Neural cell (in vitro differentiated cells): ENCODE measurements at regions not wholly inside any gene's neighbourhood (a gene's known extent, or its start where the extent isn't known, plus 50 kb on each side); places are given as distances from the start of the nearest gene placed in this dataset.

Experiments
- H2AFZ ChIP-seq: fragments of 200-600, 300-800 bp; sonication (generic), shearing (Covaris generic); 2 replicates; pipeline ENCODE4 v1.6.0; 2014; ENCODE audit warnings: low read depth, mild to moderate bottlenecking, antibody characterized with exemption, low read length, moderate library complexity
- H3F3A ChIP-seq: fragments of 200-600 bp; shearing (Covaris generic); 2 replicates; pipeline ENCODE4 v1.6.1; 2016; ENCODE audit warnings: mild to moderate bottlenecking, moderate library complexity, mixed read lengths, antibody characterized with exemption, low read length; ENCODE audit not compliant: insufficient read depth, poor library complexity, severe bottlenecking
- H3K27ac ChIP-seq: fragments of 200-600, 300-800 bp; sonication (generic), shearing (Covaris generic); 2 replicates; pipeline ENCODE4 v1.5.1; 2014; ENCODE audit warnings: mild to moderate bottlenecking, low read length, moderate library complexity
- H3K27me3 ChIP-seq: fragments of 300-800, 200-600 bp; sonication (generic), shearing (Covaris generic); 2 replicates; pipeline ENCODE4 v1.6.0; 2014; ENCODE audit warnings: mild to moderate bottlenecking, low read depth, low read length, moderate library complexity; ENCODE audit not compliant: insufficient read depth
- H3K36me3 ChIP-seq: fragments of 300-800, 200-600 bp; sonication (generic), shearing (Covaris generic); 2 replicates; pipeline ENCODE4 v1.5.1; 2014; ENCODE audit warnings: mild to moderate bottlenecking, antibody characterized with exemption, low read length, moderate library complexity; ENCODE audit not compliant: insufficient read depth
- H3K4me2 ChIP-seq: fragments of 300-800, 200-600 bp; sonication (generic), shearing (Covaris generic); 2 replicates; pipeline ENCODE4 v1.6.0; 2014; ENCODE audit warnings: mild to moderate bottlenecking, low read length
- H3K4me3 ChIP-seq: fragments of 300-800, 200-600 bp; sonication (generic), shearing (Covaris generic); 2 replicates; pipeline ENCODE4 v1.5.1; 2014; ENCODE audit warnings: mild to moderate bottlenecking, low read length, moderate library complexity
- H3K79me2 ChIP-seq: fragments of 200-600 bp; shearing (Covaris generic); replicated peaks from 2 replicates; pipeline ENCODE4 v1.6.0; 2014; ENCODE audit warnings: mild to moderate bottlenecking, low read length, moderate library complexity; ENCODE audit not compliant: insufficient read depth
- H3K9ac ChIP-seq: fragments of 300-800, 200-600 bp; sonication (generic), shearing (Covaris generic); 2 replicates; pipeline ENCODE4 v1.6.1; 2016; ENCODE audit warnings: mild to moderate bottlenecking, low read length, mixed read lengths
- H3K9me2 ChIP-seq: fragments of 200-600 bp; shearing (Covaris generic); 2 replicates; pipeline ENCODE4 v1.6.1; 2016; ENCODE audit warnings: mild to moderate bottlenecking, low read length, mixed read lengths; ENCODE audit not compliant: insufficient read depth
- H3K9me3 ChIP-seq: fragments of 200-600, 300-800 bp; sonication (generic), shearing (Covaris generic); 2 replicates; pipeline ENCODE4 v1.6.1; 2016; ENCODE audit warnings: mild to moderate bottlenecking, mixed run types, low read length, moderate library complexity, mixed read lengths
- H4K20me1 ChIP-seq: fragments of 200-600 bp; shearing (Covaris generic); 2 replicates; pipeline ENCODE4 v1.6.1; 2016; ENCODE audit warnings: mild to moderate bottlenecking, mixed run types; ENCODE audit not compliant: insufficient read depth
- CTCF ChIP-seq: fragments of 450-650 bp; IDR thresholded peaks from 2 replicates; pipeline ENCODE4 v1.5.1; 2014; ENCODE audit warnings: antibody characterized with exemption, mild to moderate bottlenecking, moderate library complexity; ENCODE audit not compliant: poor library complexity, severe bottlenecking
- EP300 ChIP-seq: fragments of 450-650 bp; conservative IDR thresholded peaks from 2 replicates; pipeline ENCODE4 v1.6.1; 2014; ENCODE audit warnings: antibody characterized with exemption, mild to moderate bottlenecking, moderate library complexity; ENCODE audit not compliant: poor library complexity, severe bottlenecking
- EZH2 ChIP-seq: fragments of 200-600, 300-800 bp; shearing (Covaris generic), sonication (generic); IDR thresholded peaks from 2 replicates; pipeline ENCODE4 v1.6.1; 2014; ENCODE audit warnings: antibody characterized with exemption, low read length, borderline replicate concordance, mild to moderate bottlenecking; ENCODE audit not compliant: insufficient read depth, poor library complexity, severe bottlenecking
- MXI1 ChIP-seq: fragments of 450-650 bp; conservative IDR thresholded peaks from 2 replicates; pipeline ENCODE4 v1.6.1; 2014; ENCODE audit warnings: antibody characterized with exemption, mild to moderate bottlenecking; ENCODE audit not compliant: poor library complexity, severe bottlenecking
- POLR2AphosphoS5 ChIP-seq: IDR thresholded peaks from 2 replicates; pipeline ENCODE4 v1.6.1; 2012
- RAD21 ChIP-seq: fragments of 450-650 bp; conservative IDR thresholded peaks from 2 replicates; pipeline ENCODE4 v1.6.1; 2014; ENCODE audit warnings: antibody characterized with exemption, mild to moderate bottlenecking, moderate library complexity
- REST ChIP-seq: IDR thresholded peaks from 2 replicates; pipeline ENCODE4 v1.6.1; 2012; ENCODE audit warnings: borderline replicate concordance
- SMC3 ChIP-seq: fragments of 450-650 bp; conservative IDR thresholded peaks from 2 replicates; pipeline ENCODE4 v1.6.1; 2014; ENCODE audit warnings: antibody characterized with exemption, mild to moderate bottlenecking, moderate library complexity; ENCODE audit not compliant: poor library complexity
- TAF1 ChIP-seq: IDR thresholded peaks from 2 replicates; pipeline ENCODE4 v1.6.1; 2012; ENCODE audit warnings: low read depth

- Histone ChIP-seq H3K36me3 (no peaks in the 10 kb centered on the region), H3K27me3 (no peaks in the 10 kb centered on the region), H3K79me2 (no peaks in the 10 kb centered on the region), H3F3A (no peaks in the 10 kb centered on the region), H3K4me3 (no peak overlapping the region), H3K27ac (no peak overlapping the region), H3K9me3 (no peaks in the 10 kb centered on the region), H3K9ac (no peak overlapping the region), H3K9me2 (no peaks in the 10 kb centered on the region), H4K20me1 (no peaks in the 10 kb centered on the region), H3K4me2 (no peak overlapping the region), H2AFZ (no peak overlapping the region)
- no peak for TF ChIP-seq REST
- no peak for TF ChIP-seq POLR2AphosphoS5
These were observed 257.1 kb upstream of the STT3B start for GRCh38 chr3:31275583-31275982.

- H3K4me3 ChIP-seq, result no peak overlapping the region
- TF ChIP-seq SMC3 (no peak), EP300 (no peak), MXI1 (no peak), POLR2AphosphoS5 (no peak), CTCF (no peak), TAF1 (no peak), RAD21 (no peak), REST (no peak), EZH2 (no peak)
These were observed 255.1 kb upstream of the STT3B start for GRCh38 chr3:31277582-31277981.

More at GRCh38 chr3:31277582-31277981, 255.1 kb upstream of the STT3B start:
- Histone ChIP-seq H3K27ac (no peak overlapping the region), H2AFZ (no peak overlapping the region), H3K9me2 (no peaks in the 10 kb centered on the region), H3K4me2 (no peak overlapping the region), H3K9ac (no peak overlapping the region), H3F3A (no peaks in the 10 kb centered on the region), H3K9me3 (no peaks in the 10 kb centered on the region), H3K27me3 (no peaks in the 10 kb centered on the region), H4K20me1 (no peaks in the 10 kb centered on the region), H3K79me2 (no peaks in the 10 kb centered on the region), H3K36me3 (no peaks in the 10 kb centered on the region)
